ENCODE measurements at regions not wholly inside any gene's neighbourhood (a gene's known extent, or its start where the extent isn't known, plus 50 kb on each side); places are given as distances from the start of the nearest gene placed in this dataset.

DNA sequence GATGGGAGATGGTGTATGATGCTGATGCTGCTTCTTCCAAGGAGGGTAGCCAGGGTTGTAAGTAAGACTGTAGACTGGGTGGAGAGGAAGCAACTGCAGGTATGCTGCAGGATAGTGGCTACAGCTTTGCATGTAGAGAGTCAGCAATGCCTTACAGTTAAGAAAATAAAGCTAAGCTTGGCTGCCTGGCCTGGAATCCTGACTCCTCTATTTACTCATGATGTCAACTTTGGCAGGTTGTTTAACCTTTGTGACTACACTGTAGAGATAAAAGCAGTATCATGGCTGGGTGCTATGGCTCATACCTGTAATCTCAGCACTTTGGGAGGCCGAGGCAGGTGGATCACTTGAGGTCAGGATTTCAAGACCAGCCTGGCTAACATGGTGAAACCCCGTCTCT lies 301.6 kb upstream of the RBFOX1 start:
- TF ChIP-seq, protein P1, sequence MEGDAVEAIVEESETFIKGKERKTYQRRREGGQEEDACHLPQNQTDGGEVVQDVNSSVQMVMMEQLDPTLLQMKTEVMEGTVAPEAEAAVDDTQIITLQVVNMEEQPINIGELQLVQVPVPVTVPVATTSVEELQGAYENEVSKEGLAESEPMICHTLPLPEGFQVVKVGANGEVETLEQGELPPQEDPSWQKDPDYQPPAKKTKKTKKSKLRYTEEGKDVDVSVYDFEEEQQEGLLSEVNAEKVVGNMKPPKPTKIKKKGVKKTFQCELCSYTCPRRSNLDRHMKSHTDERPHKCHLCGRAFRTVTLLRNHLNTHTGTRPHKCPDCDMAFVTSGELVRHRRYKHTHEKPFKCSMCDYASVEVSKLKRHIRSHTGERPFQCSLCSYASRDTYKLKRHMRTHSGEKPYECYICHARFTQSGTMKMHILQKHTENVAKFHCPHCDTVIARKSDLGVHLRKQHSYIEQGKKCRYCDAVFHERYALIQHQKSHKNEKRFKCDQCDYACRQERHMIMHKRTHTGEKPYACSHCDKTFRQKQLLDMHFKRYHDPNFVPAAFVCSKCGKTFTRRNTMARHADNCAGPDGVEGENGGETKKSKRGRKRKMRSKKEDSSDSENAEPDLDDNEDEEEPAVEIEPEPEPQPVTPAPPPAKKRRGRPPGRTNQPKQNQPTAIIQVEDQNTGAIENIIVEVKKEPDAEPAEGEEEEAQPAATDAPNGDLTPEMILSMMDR (IDR thresholded peaks at IDR 0.05) = no peak
- TF ChIP-seq POLR2A (IDR thresholded peaks at IDR 0.05) (no peak), POLR2AphosphoS5 (IDR thresholded peaks at IDR 0.05; ENCODE audit: insufficient read depth in 1 of 2, low read depth in 1 of 2) (no peak)

Data from vagina (tissue), 2 donors.